ENCODE measurements at regions not wholly inside any gene's neighbourhood (a gene's known extent, or its start where the extent isn't known, plus 50 kb on each side); places are given as distances from the start of the nearest gene placed in this dataset.
A peak's percentile ranks its signal among the peaks of the same experiment; 100 is the strongest.

GRCh38 chr1:30250984-30251850, 472.2 kb downstream of the MATN1 start:
- no peaks in the 10 kb centered on the region for H3K36me3 Mint-ChIP-seq
- no peak overlapping the region for H3K27ac Mint-ChIP-seq
- H3K9me3 Mint-ChIP-seq, result no peaks in the 10 kb centered on the region
- H3K4me3 Mint-ChIP-seq, result no peak overlapping the region
- DNase-seq (ENCODE audit: low spot score in 2 of 2) (no peak), ATAC-seq (no peak)
- H3K4me1 Mint-ChIP-seq, result no peaks in the 10 kb centered on the region

DNA sequence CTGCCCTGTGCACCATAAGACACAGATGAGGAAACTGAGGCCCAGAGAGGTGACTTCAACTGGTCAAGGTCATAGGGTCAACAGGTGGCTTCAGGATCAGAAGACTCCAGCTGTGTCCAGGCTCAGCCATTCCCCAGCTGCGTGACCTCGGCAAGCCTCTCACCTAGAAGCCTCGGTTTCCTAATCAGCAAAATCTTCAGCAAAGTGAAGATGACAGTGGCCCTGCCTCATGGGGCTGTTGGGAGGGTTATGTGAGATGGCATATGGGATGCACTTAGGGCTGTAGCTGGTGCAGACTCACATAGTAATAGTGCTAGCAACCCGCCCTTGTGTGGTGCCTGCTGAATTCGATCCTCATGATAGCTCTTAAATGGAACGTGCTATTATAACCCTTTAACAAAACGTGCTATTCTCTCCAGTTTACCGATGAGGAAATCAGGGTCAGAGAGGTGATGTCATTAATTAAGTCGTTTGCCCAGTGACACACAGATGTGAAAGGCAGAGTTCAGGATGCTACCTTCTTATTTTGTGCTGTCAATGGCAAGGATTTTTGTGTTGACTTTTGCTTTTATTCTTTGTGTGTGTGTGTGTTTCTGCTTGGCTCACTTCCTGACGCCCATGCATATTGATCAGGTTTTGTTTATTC, 472.9 kb downstream of the MATN1 start:
- Mint-ChIP-seq H3K27ac (no peak overlapping the region), H3K36me3 (no peaks in the 10 kb centered on the region), H3K4me1 (no peaks in the 10 kb centered on the region), H3K4me3 (no peak overlapping the region), H3K9me3 (no peaks in the 10 kb centered on the region)
- ATAC-seq, result no peak
- no peak for DNase-seq (ENCODE audit: low spot score in 2 of 2)

GRCh38 chr1:30249446-30250337, 473.7 kb downstream of the MATN1 start:
- Mint-ChIP-seq H3K4me1 (no peaks in the 10 kb centered on the region), H3K9me3 (no peaks in the 10 kb centered on the region), H3K4me3 (no peak overlapping the region), H3K27ac (no peak overlapping the region), H3K36me3 (no peaks in the 10 kb centered on the region)
- ATAC-seq (peak; percentile 38), DNase-seq (ENCODE audit: low spot score in 2 of 2) (no peak)

- H3K9me3 Mint-ChIP-seq, result no peaks in the 10 kb centered on the region
- no peak for ATAC-seq
Observed at GRCh38 chr1:30248774-30249173, 474.6 kb downstream of the MATN1 start.

GRCh38 chr1:30248373-30248772, 475.0 kb downstream of the MATN1 start:
- Mint-ChIP-seq H3K27ac (no peak overlapping the region), H3K4me1 (no peaks in the 10 kb centered on the region), H3K36me3 (no peaks in the 10 kb centered on the region), H3K4me3 (no peak overlapping the region), H3K9me3 (no peaks in the 10 kb centered on the region)
- ATAC-seq (no peak), DNase-seq (ENCODE audit: low spot score in 2 of 2) (no peak)

More at GRCh38 chr1:30248774-30249173, 474.6 kb downstream of the MATN1 start:
- no peak overlapping the region for H3K27ac Mint-ChIP-seq
- DNase-seq (ENCODE audit: low spot score in 2 of 2), result no peak
- no peaks in the 10 kb centered on the region for H3K36me3 Mint-ChIP-seq
- H3K4me1 Mint-ChIP-seq, result no peaks in the 10 kb centered on the region
- H3K4me3 Mint-ChIP-seq, result no peak overlapping the region

DNA sequence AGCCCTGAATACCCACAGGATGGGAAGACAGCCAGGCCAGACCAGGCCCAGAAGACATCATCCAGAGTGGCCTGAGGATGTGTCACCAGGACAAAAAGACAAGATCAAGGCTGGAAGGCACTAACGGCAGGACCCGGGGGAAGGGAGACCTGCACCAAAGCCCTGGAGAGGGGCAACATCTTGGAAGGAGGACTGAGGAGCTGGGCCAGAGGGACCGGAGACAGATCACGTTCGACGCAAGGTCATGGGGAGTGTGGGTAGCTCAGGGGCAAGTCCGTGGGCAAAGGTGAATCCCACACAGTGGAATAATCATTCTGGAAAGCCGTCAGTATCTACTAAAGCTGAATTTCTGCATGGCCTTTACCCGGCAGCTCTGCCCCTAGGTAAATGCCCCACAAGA, 478.6 kb downstream of the MATN1 start:
- ATAC-seq (no peak), DNase-seq (ENCODE audit: low spot score in 2 of 2) (no peak)
- no peaks in the 10 kb centered on the region for H3K36me3 Mint-ChIP-seq
- H3K4me3 Mint-ChIP-seq, result no peak overlapping the region
- no peak overlapping the region for H3K27ac Mint-ChIP-seq
- no peaks in the 10 kb centered on the region for H3K9me3 Mint-ChIP-seq
- no peaks in the 10 kb centered on the region for H3K4me1 Mint-ChIP-seq

- Mint-ChIP-seq H3K4me1 (no peaks in the 10 kb centered on the region), H3K9me3 (peaks cover 4% of the 10 kb centered on the region), H3K36me3 (no peaks in the 10 kb centered on the region), H3K4me3 (no peak overlapping the region), H3K27ac (no peak overlapping the region)
- ATAC-seq (no peak), DNase-seq (ENCODE audit: low spot score in 2 of 2) (no peak)
Observed at GRCh38 chr1:30242722-30243457, 480.5 kb downstream of the MATN1 start.

- DNase-seq (ENCODE audit: low spot score in 2 of 2) (no peak), ATAC-seq (no peak)
- no peak overlapping the region for H3K4me3 Mint-ChIP-seq
- no peak overlapping the region for H3K27ac Mint-ChIP-seq
- no peaks in the 10 kb centered on the region for H3K4me1 Mint-ChIP-seq
- H3K36me3 Mint-ChIP-seq, result no peaks in the 10 kb centered on the region
- peaks cover 4% of the 10 kb centered on the region for H3K9me3 Mint-ChIP-seq
Observed at GRCh38 chr1:30242168-30242567, 481.2 kb downstream of the MATN1 start.

DNA sequence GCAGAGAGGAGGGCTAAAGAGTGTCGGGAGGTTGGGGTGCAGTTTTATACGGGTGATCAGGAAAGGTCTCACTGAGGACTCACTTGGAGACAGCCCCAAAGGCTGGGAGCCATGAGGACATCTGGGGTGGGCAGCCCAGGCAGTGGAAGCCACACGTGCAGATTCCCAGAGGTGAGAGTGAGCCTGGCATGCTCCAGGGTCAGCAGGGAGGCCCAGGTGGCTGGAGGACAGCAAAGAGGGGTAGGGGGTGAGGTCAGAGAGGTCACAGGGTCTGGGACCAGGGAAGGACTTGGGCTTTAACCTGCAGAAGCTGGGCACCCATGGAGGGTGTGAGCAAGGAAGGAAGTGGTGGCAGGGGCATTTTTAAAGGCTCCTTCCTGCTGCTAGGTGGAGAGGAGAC, 481.7 kb downstream of the MATN1 start:
- peaks cover 4% of the 10 kb centered on the region for H3K9me3 Mint-ChIP-seq
- H3K4me1 Mint-ChIP-seq, result no peaks in the 10 kb centered on the region
- ATAC-seq (no peak), DNase-seq (ENCODE audit: low spot score in 2 of 2) (no peak)
- no peaks in the 10 kb centered on the region for H3K36me3 Mint-ChIP-seq
- no peak overlapping the region for H3K27ac Mint-ChIP-seq
- no peak overlapping the region for H3K4me3 Mint-ChIP-seq

GRCh38 chr1:30234091-30234490, 489.3 kb downstream of the MATN1 start:
- Mint-ChIP-seq H3K4me1 (no peaks in the 10 kb centered on the region), H3K9me3 (peaks cover 4% of the 10 kb centered on the region), H3K4me3 (no peak overlapping the region), H3K27ac (no peak overlapping the region), H3K36me3 (no peaks in the 10 kb centered on the region)
- ATAC-seq (no peak), DNase-seq (ENCODE audit: low spot score in 2 of 2) (no peak)

GRCh38 chr1:30232288-30232899, 491.0 kb downstream of the MATN1 start:
- Mint-ChIP-seq H3K9me3 (no peaks in the 10 kb centered on the region), H3K36me3 (no peaks in the 10 kb centered on the region), H3K4me3 (no peak overlapping the region), H3K27ac (no peak overlapping the region), H3K4me1 (no peaks in the 10 kb centered on the region)
- peak; percentile 11 to 50 for DNase-seq (ENCODE audit: low spot score in 2 of 2)
- no peak for ATAC-seq

GRCh38 chr1:30229960-30230359, 493.4 kb downstream of the MATN1 start:
- Mint-ChIP-seq H3K4me3 (no peak overlapping the region), H3K4me1 (no peaks in the 10 kb centered on the region), H3K27ac (peak overlapping the region; percentile 6), H3K9me3 (no peaks in the 10 kb centered on the region), H3K36me3 (no peaks in the 10 kb centered on the region)
- ATAC-seq (no peak), DNase-seq (ENCODE audit: low spot score in 2 of 2) (no peak)

DNA sequence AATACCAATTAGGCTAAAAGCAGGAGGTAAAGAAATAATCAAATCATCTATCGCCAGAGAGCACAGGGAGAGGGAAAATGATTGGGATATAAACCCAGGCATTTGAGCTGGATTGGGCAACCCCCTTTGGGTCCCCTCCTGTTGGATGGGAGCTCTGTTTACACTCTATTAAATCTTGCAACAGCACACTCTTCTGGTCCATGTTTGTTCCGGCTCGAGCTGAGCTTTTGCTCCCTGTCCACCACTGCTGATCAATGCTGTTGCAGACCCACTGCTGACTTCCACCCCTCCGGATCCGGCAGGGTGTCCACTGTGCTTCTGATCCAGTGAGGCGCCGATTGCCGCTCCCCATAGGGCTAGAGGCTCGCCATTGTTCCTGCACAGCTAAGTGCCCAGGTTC, 493.8 kb downstream of the MATN1 start:
- no peaks in the 10 kb centered on the region for H3K9me3 Mint-ChIP-seq
- no peaks in the 10 kb centered on the region for H3K36me3 Mint-ChIP-seq
- no peaks in the 10 kb centered on the region for H3K4me1 Mint-ChIP-seq
- H3K27ac Mint-ChIP-seq, result peak overlapping the region; percentile 6
- no peak for DNase-seq (ENCODE audit: low spot score in 2 of 2)
- no peak for ATAC-seq
- H3K4me3 Mint-ChIP-seq, result no peak overlapping the region

- ATAC-seq, result no peak
- no peaks in the 10 kb centered on the region for H3K36me3 Mint-ChIP-seq
- no peak overlapping the region for H3K27ac Mint-ChIP-seq
- no peak overlapping the region for H3K4me3 Mint-ChIP-seq
- no peaks in the 10 kb centered on the region for H3K4me1 Mint-ChIP-seq
- DNase-seq (ENCODE audit: low spot score in 2 of 2), result no peak
- H3K9me3 Mint-ChIP-seq, result no peaks in the 10 kb centered on the region
Observed at GRCh38 chr1:30226648-30227047, 496.7 kb downstream of the MATN1 start.
